ENCODE measurements at regions not wholly inside any gene's neighbourhood (a gene's known extent, or its start where the extent isn't known, plus 50 kb on each side); places are given as distances from the start of the nearest gene placed in this dataset.

DNA sequence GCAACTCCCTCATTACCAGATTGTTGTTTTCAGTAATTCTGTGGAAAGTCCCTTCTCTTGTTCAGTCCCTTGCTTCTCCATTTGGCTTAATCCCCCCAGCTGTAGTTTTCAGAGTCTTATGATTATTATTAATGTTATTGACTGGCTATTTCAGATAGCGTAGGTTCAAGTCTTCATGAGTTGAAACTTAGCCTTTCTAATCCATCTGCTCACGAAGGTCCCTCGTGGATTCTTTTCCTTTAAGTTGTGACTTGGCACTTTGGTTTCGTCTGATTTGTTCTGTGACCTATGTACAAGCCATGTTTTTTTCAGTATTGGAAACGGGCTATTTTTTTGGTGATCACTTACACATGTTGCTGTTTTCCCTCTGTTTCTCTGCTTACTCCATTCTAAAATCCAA, 260.3 kb downstream of the TMEM167A start:
- no peaks in the 10 kb centered on the region for H3K36me3 ChIP-seq
- H3K4me2 ChIP-seq: no peak overlapping the region
- no peaks in the 10 kb centered on the region for H3K79me2 ChIP-seq (ENCODE audit: low read depth)
- TF ChIP-seq EZH2 (IDR thresholded peaks at IDR 0.05) (no peak), EZH2phosphoT487 (IDR thresholded peaks at IDR 0.05) (no peak)
- TF ChIP-seq, protein P1, sequence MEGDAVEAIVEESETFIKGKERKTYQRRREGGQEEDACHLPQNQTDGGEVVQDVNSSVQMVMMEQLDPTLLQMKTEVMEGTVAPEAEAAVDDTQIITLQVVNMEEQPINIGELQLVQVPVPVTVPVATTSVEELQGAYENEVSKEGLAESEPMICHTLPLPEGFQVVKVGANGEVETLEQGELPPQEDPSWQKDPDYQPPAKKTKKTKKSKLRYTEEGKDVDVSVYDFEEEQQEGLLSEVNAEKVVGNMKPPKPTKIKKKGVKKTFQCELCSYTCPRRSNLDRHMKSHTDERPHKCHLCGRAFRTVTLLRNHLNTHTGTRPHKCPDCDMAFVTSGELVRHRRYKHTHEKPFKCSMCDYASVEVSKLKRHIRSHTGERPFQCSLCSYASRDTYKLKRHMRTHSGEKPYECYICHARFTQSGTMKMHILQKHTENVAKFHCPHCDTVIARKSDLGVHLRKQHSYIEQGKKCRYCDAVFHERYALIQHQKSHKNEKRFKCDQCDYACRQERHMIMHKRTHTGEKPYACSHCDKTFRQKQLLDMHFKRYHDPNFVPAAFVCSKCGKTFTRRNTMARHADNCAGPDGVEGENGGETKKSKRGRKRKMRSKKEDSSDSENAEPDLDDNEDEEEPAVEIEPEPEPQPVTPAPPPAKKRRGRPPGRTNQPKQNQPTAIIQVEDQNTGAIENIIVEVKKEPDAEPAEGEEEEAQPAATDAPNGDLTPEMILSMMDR (IDR thresholded peaks at IDR 0.05): no peak
- no peaks in the 10 kb centered on the region for H3K27me3 ChIP-seq
- no peaks in the 10 kb centered on the region for H3K27me3 Mint-ChIP-seq (ENCODE audit: insufficient read depth, low read depth)
- no peak overlapping the region for H3K9ac ChIP-seq
- no peak overlapping the region for H3K27ac Mint-ChIP-seq
- no peak for DNase-seq (ENCODE audit: low spot score)
- peaks cover 32% of the 10 kb centered on the region for H3K4me1 ChIP-seq
- H2AFZ ChIP-seq (replicated peaks): no peak overlapping the region
- no peaks in the 10 kb centered on the region for H4K20me1 ChIP-seq (ENCODE audit: low read depth)
- H3K9me3 Mint-ChIP-seq: no peaks in the 10 kb centered on the region
- no peaks in the 10 kb centered on the region for H3K36me3 Mint-ChIP-seq
- H3F3A ChIP-seq (ENCODE audit: low read depth): peaks cover 12% of the 10 kb centered on the region
- no peak overlapping the region for H3K27ac ChIP-seq
- H3K4me3 ChIP-seq: no peak overlapping the region
- no peak overlapping the region for H3K4me3 Mint-ChIP-seq
- H3K9me3 ChIP-seq (ENCODE audit: low read depth): no peaks in the 10 kb centered on the region
- H3K4me1 Mint-ChIP-seq: peaks cover 26% of the 10 kb centered on the region

DNA sequence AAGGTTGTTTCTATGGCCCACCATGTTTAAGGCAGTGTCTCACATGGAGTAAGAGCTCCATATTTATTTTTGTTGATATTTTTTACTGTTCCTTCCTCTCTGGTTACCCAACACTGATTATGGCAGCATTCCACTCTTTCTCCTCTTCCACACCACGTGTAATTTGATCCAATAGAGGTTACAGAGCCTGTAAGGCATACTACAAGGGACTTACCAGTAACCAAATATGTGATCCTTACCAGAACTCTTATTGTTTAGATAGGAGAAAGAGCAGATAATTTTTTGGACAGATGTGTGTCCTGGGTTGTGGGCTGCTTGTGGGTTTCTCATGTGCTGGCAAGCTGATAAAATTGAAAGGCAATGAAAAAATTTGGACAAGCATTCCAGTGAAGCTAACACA, 261.3 kb downstream of the TMEM167A start:
- Mint-ChIP-seq H3K36me3 (no peaks in the 10 kb centered on the region), H3K27ac (no peak overlapping the region), H3K4me3 (no peak overlapping the region), H3K4me1 (peaks cover 22% of the 10 kb centered on the region), H3K27me3 (ENCODE audit: insufficient read depth, low read depth) (no peaks in the 10 kb centered on the region), H3K9me3 (peaks cover 2% of the 10 kb centered on the region)
- H3K9me3 ChIP-seq (ENCODE audit: low read depth): no peaks in the 10 kb centered on the region
- no peak for TF ChIP-seq EZH2 (IDR thresholded peaks at IDR 0.05)
- no peak for TF ChIP-seq EZH2phosphoT487 (IDR thresholded peaks at IDR 0.05)
- TF ChIP-seq, protein P1 (IDR thresholded peaks at IDR 0.05): no peak
- no peak overlapping the region for H3K4me2 ChIP-seq
- DNase-seq (ENCODE audit: low spot score): no peak
- no peaks in the 10 kb centered on the region for H4K20me1 ChIP-seq (ENCODE audit: low read depth)
- no peak overlapping the region for H2AFZ ChIP-seq (replicated peaks)
- H3K79me2 ChIP-seq (ENCODE audit: low read depth): no peaks in the 10 kb centered on the region
- no peak overlapping the region for H3K27ac ChIP-seq
- no peak overlapping the region for H3K9ac ChIP-seq
- H3K27me3 ChIP-seq: no peaks in the 10 kb centered on the region
- no peak overlapping the region for H3K4me3 ChIP-seq
- peaks cover 1% of the 10 kb centered on the region for H3F3A ChIP-seq (ENCODE audit: low read depth)
- H3K36me3 ChIP-seq: no peaks in the 10 kb centered on the region
- H3K4me1 ChIP-seq: peaks cover 22% of the 10 kb centered on the region

DNA sequence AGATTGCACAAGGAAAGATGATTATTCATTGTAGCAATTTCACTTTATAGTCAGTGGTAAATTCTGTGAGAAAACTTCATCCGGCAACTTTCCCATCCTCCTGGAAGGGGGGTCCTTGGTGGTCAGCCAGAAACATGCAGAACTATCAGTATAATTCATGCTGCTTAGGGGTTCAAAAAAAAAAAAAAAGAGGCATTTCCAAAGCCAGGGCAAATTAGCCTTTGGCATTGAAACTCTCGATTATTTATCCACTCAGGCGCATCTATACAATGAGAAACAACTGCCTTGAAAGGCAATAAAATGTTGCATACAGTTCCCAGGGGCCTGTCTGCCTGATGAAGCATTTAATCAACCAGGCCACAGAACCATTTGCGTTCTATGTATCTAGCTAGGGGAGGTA, 263.3 kb downstream of the TMEM167A start:
- Histone ChIP-seq H3K4me1 (peaks cover 15% of the 10 kb centered on the region), H3K9me3 (ENCODE audit: low read depth) (no peaks in the 10 kb centered on the region), H3K4me3 (no peak overlapping the region), H3F3A (ENCODE audit: low read depth) (no peaks in the 10 kb centered on the region), H4K20me1 (ENCODE audit: low read depth) (no peaks in the 10 kb centered on the region), H3K4me2 (no peak overlapping the region), H3K79me2 (ENCODE audit: low read depth) (no peaks in the 10 kb centered on the region), H3K36me3 (no peaks in the 10 kb centered on the region), H3K9ac (no peak overlapping the region), H3K27ac (no peak overlapping the region), H2AFZ (replicated peaks) (peak overlapping the region; percentile 79), H3K27me3 (no peaks in the 10 kb centered on the region)
- no peak for DNase-seq (ENCODE audit: low spot score)
- H3K27ac Mint-ChIP-seq: no peak overlapping the region
- no peaks in the 10 kb centered on the region for H3K36me3 Mint-ChIP-seq
- peaks cover 2% of the 10 kb centered on the region for H3K9me3 Mint-ChIP-seq
- peaks cover 21% of the 10 kb centered on the region for H3K4me1 Mint-ChIP-seq
- H3K27me3 Mint-ChIP-seq (ENCODE audit: insufficient read depth, low read depth): no peaks in the 10 kb centered on the region
- no peak overlapping the region for H3K4me3 Mint-ChIP-seq
- TF ChIP-seq, protein P1 (IDR thresholded peaks at IDR 0.05): no peak
- TF ChIP-seq EZH2 (IDR thresholded peaks at IDR 0.05): no peak

DNA sequence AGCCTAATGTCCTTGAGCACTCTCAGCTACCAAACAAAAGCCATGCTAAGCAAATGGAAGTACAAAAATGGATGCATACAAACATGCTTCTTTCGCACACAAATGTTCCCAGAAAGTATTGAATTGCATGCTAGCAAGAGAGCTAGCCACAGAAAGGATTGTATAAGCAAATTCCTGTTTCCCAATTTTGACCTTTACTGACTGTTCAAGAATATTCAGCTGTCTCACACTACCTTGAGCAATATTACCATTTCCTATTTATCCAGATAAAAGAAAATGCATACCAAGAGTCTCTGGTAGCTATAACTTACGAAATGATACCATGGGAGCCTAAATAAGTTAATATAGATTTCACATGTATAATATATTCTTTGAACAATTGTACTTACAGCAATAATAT, 264.6 kb downstream of the TMEM167A start:
- H3K4me1 ChIP-seq: peaks cover 15% of the 10 kb centered on the region

More for the DNA sequence above, 264.6 kb downstream of the TMEM167A start:
- Histone ChIP-seq H2AFZ (replicated peaks) (no peak overlapping the region), H4K20me1 (ENCODE audit: low read depth) (no peaks in the 10 kb centered on the region), H3K79me2 (ENCODE audit: low read depth) (no peaks in the 10 kb centered on the region), H3K4me3 (no peak overlapping the region), H3K27me3 (no peaks in the 10 kb centered on the region), H3K4me2 (no peak overlapping the region), H3K9me3 (ENCODE audit: low read depth) (no peaks in the 10 kb centered on the region), H3K9ac (no peak overlapping the region), H3K36me3 (no peaks in the 10 kb centered on the region), H3K27ac (no peak overlapping the region), H3F3A (ENCODE audit: low read depth) (no peaks in the 10 kb centered on the region)
- Mint-ChIP-seq H3K4me3 (no peak overlapping the region), H3K27me3 (ENCODE audit: insufficient read depth, low read depth) (no peaks in the 10 kb centered on the region), H3K9me3 (peaks cover 2% of the 10 kb centered on the region), H3K4me1 (peaks cover 21% of the 10 kb centered on the region), H3K27ac (no peak overlapping the region), H3K36me3 (no peaks in the 10 kb centered on the region)
- no peak for TF ChIP-seq EZH2phosphoT487 (IDR thresholded peaks at IDR 0.05)
- TF ChIP-seq EZH2 (IDR thresholded peaks at IDR 0.05): no peak
- TF ChIP-seq, protein P1 (IDR thresholded peaks at IDR 0.05): no peak
- DNase-seq (ENCODE audit: low spot score): no peak
